HG03354 (cell line): ENCODE measurements at regions not wholly inside any gene's neighbourhood (a gene's known extent, or its start where the extent isn't known, plus 50 kb on each side); places are given as distances from the start of the nearest gene placed in this dataset.

Experiments used
- ATAC-seq: cut with Tn5 transposase; IDR thresholded peaks from one replicate; pipeline ENCODE4 v1.9.1; 2021; ENCODE audit warnings: mild to moderate bottlenecking; ENCODE audit not compliant: unreplicated experiment, poor library complexity, severe bottlenecking

GRCh38 chr1:8097077-8097799, 71.1 kb upstream of the ERRFI1 start:
- peak; percentile 91 for ATAC-seq

- ATAC-seq, result no peak
Observed at GRCh38 chr1:8096105-8097011, 70.2 kb upstream of the ERRFI1 start.

- ATAC-seq, result no peak
Observed at GRCh38 chr1:8095584-8095983, 69.5 kb upstream of the ERRFI1 start.

- ATAC-seq, result no peak
Observed at GRCh38 chr1:8094481-8095241, 68.6 kb upstream of the ERRFI1 start.

GRCh38 chr1:8093221-8093980, 67.3 kb upstream of the ERRFI1 start:
- no peak for ATAC-seq

- no peak for ATAC-seq
Observed at GRCh38 chr1:8092657-8093056, 66.5 kb upstream of the ERRFI1 start.

GRCh38 chr1:8091691-8092090, 65.6 kb upstream of the ERRFI1 start:
- ATAC-seq, result no peak

- no peak for ATAC-seq
Observed at GRCh38 chr1:8090241-8090702, 64.2 kb upstream of the ERRFI1 start.

GRCh38 chr1:8089535-8090228, 63.6 kb upstream of the ERRFI1 start:
- no peak for ATAC-seq

GRCh38 chr1:8086055-8086454, 59.9 kb upstream of the ERRFI1 start:
- ATAC-seq, result no peak

- no peak for ATAC-seq
Observed at GRCh38 chr1:8084913-8085312, 58.8 kb upstream of the ERRFI1 start.

- ATAC-seq, result no peak
Observed at GRCh38 chr1:8083739-8084484, 57.8 kb upstream of the ERRFI1 start.

- ATAC-seq, result no peak
Observed at GRCh38 chr1:8082945-8083344, 56.8 kb upstream of the ERRFI1 start.

GRCh38 chr1:8078176-8078671, 52.1 kb upstream of the ERRFI1 start:
- no peak for ATAC-seq

- ATAC-seq, result no peak
Observed at GRCh38 chr1:8077602-8078001, 51.5 kb upstream of the ERRFI1 start.

- ATAC-seq, result no peak
Observed at GRCh38 chr1:8077120-8077573, 51.0 kb upstream of the ERRFI1 start.

- no peak for ATAC-seq
Observed at GRCh38 chr1:8076176-8076575, 50.1 kb upstream of the ERRFI1 start.
